ENCODE measurements at regions not wholly inside any gene's neighbourhood (a gene's known extent, or its start where the extent isn't known, plus 50 kb on each side); places are given as distances from the start of the nearest gene placed in this dataset.
"Not testable (repeated sequence)": the region's sequence is repeated elsewhere in the genome, so short reads cannot be mapped to it uniquely, and the experiment has no call there.

DNA sequence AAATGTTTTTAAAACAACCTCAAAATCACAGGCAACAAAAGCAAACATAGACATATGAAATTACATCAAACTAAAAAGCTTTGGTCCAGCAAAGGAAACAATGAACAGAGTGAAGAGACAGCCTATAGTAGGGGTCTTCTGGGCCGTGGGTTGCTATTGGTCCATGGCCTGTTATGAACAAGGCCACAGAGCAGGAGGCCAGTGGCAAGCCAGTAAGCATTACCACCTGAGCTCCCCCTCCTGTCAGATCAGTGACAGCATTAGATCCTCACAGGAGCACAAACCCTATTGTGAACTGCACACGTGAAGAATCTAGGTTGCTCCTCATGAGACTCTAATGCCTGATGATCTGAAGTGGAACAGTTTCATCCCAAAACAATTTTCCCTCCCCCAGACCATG lies 174.0 kb downstream of the DIO2 start:
- Histone ChIP-seq H2AFZ (no peak overlapping the region), H3K9me3 (ENCODE audit: control insufficient read depth, low read length) (no peaks in the 10 kb centered on the region), H3K9ac (no peak overlapping the region), H3K4me3 (ENCODE audit: low read depth, low read length) (no peak overlapping the region), H3K79me2 (no peaks in the 10 kb centered on the region), H3K36me3 (ENCODE audit: control insufficient read depth, insufficient read depth, low read length) (no peaks in the 10 kb centered on the region), H3K27ac (no peak overlapping the region), H3K27me3 (ENCODE audit: control insufficient read depth, insufficient read depth, low read length) (no peaks in the 10 kb centered on the region), H3K4me2 (ENCODE audit: low read length) (no peak overlapping the region), H3K4me1 (no peaks in the 10 kb centered on the region)
- TF ChIP-seq CTCF (IDR thresholded peaks at IDR 0.05), result no peak

DNA sequence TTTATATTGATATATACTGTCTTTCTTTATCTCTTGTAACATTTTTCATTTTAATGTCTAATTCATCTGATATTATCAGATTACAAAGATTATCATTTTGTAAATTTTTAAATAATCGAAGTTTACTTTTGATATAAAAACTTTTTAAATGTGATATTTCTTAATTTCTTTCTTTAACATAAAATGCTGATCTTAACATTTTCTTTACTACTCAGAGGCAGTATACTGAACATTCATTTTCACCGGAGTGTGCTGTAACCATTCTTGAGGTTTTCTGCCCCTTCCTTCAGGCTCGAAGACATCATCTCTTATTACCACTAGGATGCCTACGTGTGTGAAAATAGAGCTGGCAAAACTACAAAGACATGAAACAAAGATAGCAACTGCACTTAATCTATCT lies 186.9 kb downstream of the DIO2 start:
- H3K4me1 ChIP-seq, result no peaks in the 10 kb centered on the region
- H2AFZ ChIP-seq, result no peak overlapping the region
- H3K9me3 ChIP-seq (ENCODE audit: control insufficient read depth, low read length), result no peaks in the 10 kb centered on the region
- no peak overlapping the region for H3K4me2 ChIP-seq (ENCODE audit: low read length)
- H3K27me3 ChIP-seq (ENCODE audit: control insufficient read depth, insufficient read depth, low read length), result no peaks in the 10 kb centered on the region
- no peaks in the 10 kb centered on the region for H3K36me3 ChIP-seq (ENCODE audit: control insufficient read depth, insufficient read depth, low read length)
- TF ChIP-seq CTCF (IDR thresholded peaks at IDR 0.05), result no peak
- H3K27ac ChIP-seq, result no peak overlapping the region
- H3K79me2 ChIP-seq, result no peaks in the 10 kb centered on the region
- no peak overlapping the region for H3K4me3 ChIP-seq (ENCODE audit: low read depth, low read length)
- H3K9ac ChIP-seq, result no peak overlapping the region

- not testable (repeated sequence) for H3K27ac ChIP-seq; H3K27me3 ChIP-seq (ENCODE audit: control insufficient read depth, insufficient read depth, low read length); H3K4me2 ChIP-seq (ENCODE audit: low read length); H3K4me3 ChIP-seq (ENCODE audit: low read depth, low read length); H3K9me3 ChIP-seq (ENCODE audit: control insufficient read depth, low read length); H3K9ac ChIP-seq; H3K79me2 ChIP-seq; H3K36me3 ChIP-seq (ENCODE audit: control insufficient read depth, insufficient read depth, low read length); H3K4me1 ChIP-seq; H2AFZ ChIP-seq
Observed at GRCh38 chr14:80018476-80018875, 192.8 kb downstream of the DIO2 start.

GRCh38 chr14:80017795-80018194 lies 193.5 kb downstream of the DIO2 start:
- no peaks in the 10 kb centered on the region for H3K36me3 ChIP-seq (ENCODE audit: control insufficient read depth, insufficient read depth, low read length)
- no peaks in the 10 kb centered on the region for H3K27me3 ChIP-seq (ENCODE audit: control insufficient read depth, insufficient read depth, low read length)
- no peak overlapping the region for H3K4me3 ChIP-seq (ENCODE audit: low read depth, low read length)
- TF ChIP-seq CTCF (IDR thresholded peaks at IDR 0.05), result no peak
- H3K9me3 ChIP-seq (ENCODE audit: control insufficient read depth, low read length), result no peaks in the 10 kb centered on the region
- no peak overlapping the region for H3K4me2 ChIP-seq (ENCODE audit: low read length)
- H3K79me2 ChIP-seq, result no peaks in the 10 kb centered on the region
- H2AFZ ChIP-seq, result no peak overlapping the region
- no peak overlapping the region for H3K9ac ChIP-seq
- no peak overlapping the region for H3K27ac ChIP-seq
- no peaks in the 10 kb centered on the region for H3K4me1 ChIP-seq

DNA sequence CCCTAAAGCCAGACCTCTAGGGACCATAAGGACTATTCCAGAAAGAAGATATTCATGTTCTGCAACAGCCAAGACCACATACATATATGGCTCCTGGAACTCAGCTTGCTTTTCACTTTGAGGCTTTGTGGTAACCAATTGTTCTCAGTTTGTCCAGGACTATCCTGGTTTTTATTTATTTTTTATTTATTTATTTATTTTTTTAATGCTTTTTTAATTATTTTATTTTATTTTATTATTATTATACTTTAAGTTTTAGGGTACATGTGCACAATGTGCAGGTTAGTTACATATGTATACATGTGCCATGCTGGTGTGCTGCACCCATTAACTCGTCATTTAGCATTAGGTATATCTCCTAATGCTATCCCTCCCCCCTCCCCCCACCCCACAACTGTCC lies 201.1 kb downstream of the DIO2 start:
- not testable (repeated sequence) for H2AFZ ChIP-seq; H3K4me1 ChIP-seq; H3K4me2 ChIP-seq (ENCODE audit: low read length); H3K36me3 ChIP-seq (ENCODE audit: control insufficient read depth, insufficient read depth, low read length); H3K27me3 ChIP-seq (ENCODE audit: control insufficient read depth, insufficient read depth, low read length); H3K9ac ChIP-seq; H3K9me3 ChIP-seq (ENCODE audit: control insufficient read depth, low read length); H3K27ac ChIP-seq; H3K79me2 ChIP-seq; H3K4me3 ChIP-seq (ENCODE audit: low read depth, low read length)

DNA sequence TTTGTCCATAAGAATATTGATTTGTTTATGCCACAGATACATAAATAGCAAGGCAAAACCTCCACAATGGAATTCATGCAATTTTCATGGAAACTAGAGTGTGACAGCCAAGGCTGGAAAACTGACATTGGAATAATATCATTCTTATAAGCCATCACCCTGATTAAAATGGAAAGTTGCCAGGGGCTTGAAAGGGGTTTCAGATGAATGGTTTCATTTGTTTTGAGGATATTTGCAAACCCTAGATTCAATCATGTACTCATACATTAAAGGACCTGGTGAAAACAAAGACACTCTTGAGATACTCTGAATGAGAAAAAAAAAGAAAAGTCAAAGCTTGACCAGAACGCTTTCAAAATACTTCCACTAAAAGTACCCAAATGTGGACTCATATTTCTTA lies 205.7 kb downstream of the DIO2 start:
- Histone ChIP-seq H3K4me2 (ENCODE audit: low read length) (no peak overlapping the region), H3K79me2 (no peaks in the 10 kb centered on the region), H3K4me3 (ENCODE audit: low read depth, low read length) (no peak overlapping the region), H2AFZ (no peak overlapping the region), H3K27ac (no peak overlapping the region), H3K27me3 (ENCODE audit: control insufficient read depth, insufficient read depth, low read length) (no peaks in the 10 kb centered on the region), H3K9me3 (ENCODE audit: control insufficient read depth, low read length) (no peaks in the 10 kb centered on the region), H3K36me3 (ENCODE audit: control insufficient read depth, insufficient read depth, low read length) (no peaks in the 10 kb centered on the region), H3K4me1 (no peaks in the 10 kb centered on the region), H3K9ac (no peak overlapping the region)
- TF ChIP-seq CTCF (IDR thresholded peaks at IDR 0.05), result no peak

All from parathyroid adenoma (tissue), 2 donors.